Activated naive CD4-positive, alpha-beta T cell treated with anti-CD3 and anti-CD28 coated beads, Interleukin-2, amount 50 U/mL, for 72 hours (primary cell): ENCODE measurements at regions not wholly inside any gene's neighbourhood (a gene's known extent, or its start where the extent isn't known, plus 50 kb on each side); places are given as distances from the start of the nearest gene placed in this dataset.
"Not testable (repeated sequence)": the region's sequence is repeated elsewhere in the genome, so short reads cannot be mapped to it uniquely, and the experiment has no call there.

ENCODE experiments used
- ATAC-seq, 2 donors: fragments of 150-1000 bp; cut with Tn5 transposase; 2 replicates each; pipeline ENCODE4 v1.10.0; 2021; ENCODE audit warnings: mild to moderate bottlenecking in 2 of 2, moderate library complexity in 2 of 2
- DNase-seq, 2 donors: peaks; one replicate each; pipeline ENCODE4 v3.0.0; 2021 to 2022; ENCODE audit warnings: low spot score in 2 of 2
- H3K27ac Mint-ChIP-seq, 2 donors: one replicate each; pipeline ENCODE4 v1.8.0; 2022; ENCODE audit warnings: mild to moderate bottlenecking in 2 of 2, mixed read lengths in 2 of 2
- H3K36me3 Mint-ChIP-seq, 2 donors: one replicate each; pipeline ENCODE4 v1.8.0; 2022; ENCODE audit warnings: mixed read lengths in 2 of 2
- H3K9me3 Mint-ChIP-seq, 2 donors: one replicate each; pipeline ENCODE4 v1.8.0; 2022; ENCODE audit warnings: mixed read lengths in 2 of 2

DNA sequence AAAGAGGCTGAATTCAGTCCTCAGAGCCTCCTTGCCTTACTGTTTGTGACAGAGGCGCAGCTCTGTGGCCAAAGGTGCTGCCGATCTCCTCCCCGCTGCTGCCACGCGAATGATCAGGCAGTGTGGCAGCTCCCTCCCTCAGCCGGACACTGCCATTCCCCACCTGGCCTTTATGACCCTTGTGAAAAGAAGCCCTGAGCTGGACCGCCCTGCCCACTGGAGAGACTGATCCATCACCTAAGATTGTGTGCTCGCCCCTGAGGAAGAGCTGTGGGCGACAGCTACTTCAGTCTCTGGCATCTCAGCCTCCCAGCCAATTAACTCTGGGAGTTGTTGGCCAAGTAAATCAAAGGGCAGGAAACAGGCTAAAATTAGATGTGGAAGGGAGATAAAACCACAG lies 90.9 kb downstream of the CARTPT start:
- Mint-ChIP-seq H3K27ac (no peak overlapping the region), H3K36me3 (no peaks in the 10 kb centered on the region), H3K9me3 (no peaks in the 10 kb centered on the region)
- DNase-seq (no peak), ATAC-seq (no peak)

DNA sequence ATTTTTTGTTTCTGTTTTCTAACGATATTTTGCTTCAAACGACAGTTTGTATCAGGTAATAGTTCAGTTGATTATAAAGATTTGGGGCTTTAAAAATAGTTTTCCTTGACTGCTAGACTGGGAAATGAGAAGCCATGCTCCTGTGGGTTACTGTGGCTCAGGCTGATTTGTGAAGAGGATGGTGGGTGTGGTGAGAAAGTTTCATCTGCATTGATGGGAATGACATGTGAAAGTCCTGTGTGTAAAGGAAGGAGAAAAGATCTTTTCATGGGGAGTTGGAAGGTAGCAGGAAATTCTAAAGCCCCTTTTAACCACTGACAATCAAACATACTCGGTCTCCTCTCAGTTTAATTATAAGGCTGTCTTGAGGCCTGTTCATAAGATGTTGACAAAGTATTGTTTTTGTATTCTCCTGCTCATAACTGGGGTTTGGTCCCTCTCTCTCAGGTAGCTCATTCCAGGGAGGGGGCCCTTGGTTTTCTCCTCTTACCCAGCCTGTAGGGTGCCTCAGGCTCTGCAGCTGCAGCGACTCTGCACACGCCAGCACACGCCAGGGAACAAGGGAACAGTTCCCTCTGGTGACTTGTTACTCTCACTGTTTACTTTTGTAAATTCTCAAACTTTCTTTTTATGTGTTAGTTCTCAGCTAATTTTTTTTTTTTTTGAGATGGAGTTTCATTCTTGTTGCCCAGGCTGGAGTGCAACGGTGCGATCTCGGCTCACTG lies 91.6 kb downstream of the CARTPT start:
- Mint-ChIP-seq H3K27ac (no peak overlapping the region), H3K9me3 (no peaks in the 10 kb centered on the region), H3K36me3 (no peaks in the 10 kb centered on the region)
- ATAC-seq (no peak), DNase-seq (no peak)

DNA sequence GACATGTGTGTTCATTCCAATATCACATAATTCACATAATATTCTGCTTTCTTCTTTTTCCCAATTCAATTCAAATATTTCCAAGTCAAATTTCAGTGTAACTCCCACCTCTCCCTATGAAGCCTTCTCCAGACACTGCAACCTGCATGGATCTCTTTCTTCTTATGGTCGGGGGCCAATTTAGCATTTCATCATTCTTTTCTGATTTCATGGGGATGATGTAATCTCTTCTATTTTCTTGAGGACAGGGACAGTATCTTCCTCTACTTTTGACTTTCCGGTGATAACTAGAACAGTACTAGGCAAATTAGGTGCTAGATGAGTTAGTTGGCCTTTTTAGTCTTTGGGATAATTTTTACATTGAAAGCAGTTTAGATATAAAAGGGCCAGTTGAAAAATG lies 92.7 kb downstream of the CARTPT start:
- H3K27ac Mint-ChIP-seq, result no peak overlapping the region
- DNase-seq (no peak), ATAC-seq (no peak)
- H3K9me3 Mint-ChIP-seq, result no peaks in the 10 kb centered on the region
- H3K36me3 Mint-ChIP-seq, result no peaks in the 10 kb centered on the region

DNA sequence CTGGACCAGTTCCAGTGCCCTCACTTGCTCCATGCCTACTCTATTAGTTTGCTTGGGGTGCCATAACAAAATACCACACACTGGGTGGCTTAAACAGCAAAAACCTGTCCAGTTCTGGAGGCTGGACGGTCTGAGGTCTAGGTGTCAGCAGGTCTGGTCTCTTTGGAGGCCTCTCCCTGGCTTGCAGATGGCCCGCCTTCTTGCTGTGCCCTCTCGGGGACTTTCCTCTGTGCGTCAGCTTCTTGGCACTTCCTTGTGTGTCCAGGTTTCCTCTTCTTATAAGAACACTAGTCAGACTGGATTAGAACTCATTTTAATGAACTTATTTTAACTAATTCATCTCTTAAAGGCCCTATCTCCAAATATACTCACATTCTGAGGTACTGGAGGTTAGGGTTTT lies 97.2 kb downstream of the CARTPT start:
- ATAC-seq, result no peak
- DNase-seq, result no peak
- H3K36me3 Mint-ChIP-seq, result no peaks in the 10 kb centered on the region
- no peak overlapping the region for H3K27ac Mint-ChIP-seq
- H3K9me3 Mint-ChIP-seq, result peaks cover 7% of the 10 kb centered on the region in 2 donors

DNA sequence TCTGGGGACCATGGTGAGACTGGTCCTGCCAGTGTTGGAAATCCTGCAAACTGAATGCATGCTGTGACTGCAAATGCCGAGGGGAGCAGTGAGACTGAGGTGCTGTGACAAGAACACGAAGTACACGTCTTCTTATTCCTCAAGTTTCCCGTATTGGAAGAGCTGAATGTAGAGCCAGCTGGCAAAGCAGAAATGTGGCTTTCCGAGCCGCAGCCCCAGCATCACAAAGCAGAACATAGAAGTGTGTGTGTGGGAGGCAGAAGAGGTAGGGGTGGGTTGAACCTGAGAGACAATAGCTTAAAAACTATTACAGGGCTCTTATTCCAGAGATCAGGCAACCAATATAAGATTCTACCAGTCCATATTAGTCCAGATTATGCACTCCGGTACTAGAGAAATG lies 98.8 kb downstream of the CARTPT start:
- DNase-seq, result no peak
- Mint-ChIP-seq H3K9me3 (peaks cover 13 to 15% of the 10 kb centered on the region in 2 donors), H3K36me3 (no peaks in the 10 kb centered on the region), H3K27ac (no peak overlapping the region)
- ATAC-seq, result no peak

DNA sequence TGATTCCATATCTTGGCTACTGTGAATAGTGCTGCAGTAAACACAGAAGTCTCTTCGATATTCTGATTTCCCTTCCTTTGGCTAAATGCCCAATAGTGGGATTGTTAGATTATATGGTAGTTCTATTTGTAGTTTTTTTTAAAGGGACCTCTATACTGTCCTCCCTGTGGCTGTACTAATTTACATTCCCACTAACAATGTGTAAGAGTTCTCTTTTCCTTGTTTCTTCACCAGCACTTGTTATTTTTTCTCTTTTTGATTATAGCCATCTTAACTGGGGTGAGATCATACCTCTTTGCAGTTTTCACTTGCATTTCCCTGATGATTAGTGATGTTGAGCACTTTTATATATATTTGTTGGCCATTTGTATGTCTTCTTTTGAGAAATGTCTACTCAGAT lies 102.0 kb downstream of the CARTPT start:
- DNase-seq, result no peak
- Mint-ChIP-seq H3K27ac (no peak overlapping the region), H3K9me3 (peaks cover 22 to 25% of the 10 kb centered on the region in 2 donors), H3K36me3 (peaks cover 0 to 3% of the 10 kb centered on the region in 2 donors)
- no peak for ATAC-seq

DNA sequence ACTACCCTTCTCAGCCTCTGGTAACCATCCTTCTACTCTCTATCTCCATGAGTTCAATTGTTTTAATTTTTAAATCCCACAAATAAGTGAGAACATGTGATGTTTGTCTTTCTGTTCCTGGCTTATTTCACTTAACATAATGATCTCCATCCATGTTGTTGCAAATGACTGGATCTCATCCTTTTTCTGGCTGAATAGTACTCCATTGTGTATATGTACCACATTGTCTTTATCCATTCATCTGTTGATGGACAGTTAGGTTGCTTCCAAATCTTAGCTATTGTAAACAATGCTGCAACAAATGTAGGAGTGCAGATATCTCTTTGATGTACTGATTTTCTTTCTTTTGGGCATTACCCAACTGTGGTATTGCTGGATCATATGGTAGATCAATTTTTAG lies 103.0 kb downstream of the CARTPT start:
- DNase-seq, H3K27ac Mint-ChIP-seq, ATAC-seq: not testable (repeated sequence)
- Mint-ChIP-seq H3K36me3 (peaks cover 10 to 13% of the 10 kb centered on the region in 2 donors), H3K9me3 (peaks cover 33 to 36% of the 10 kb centered on the region in 2 donors)

DNA sequence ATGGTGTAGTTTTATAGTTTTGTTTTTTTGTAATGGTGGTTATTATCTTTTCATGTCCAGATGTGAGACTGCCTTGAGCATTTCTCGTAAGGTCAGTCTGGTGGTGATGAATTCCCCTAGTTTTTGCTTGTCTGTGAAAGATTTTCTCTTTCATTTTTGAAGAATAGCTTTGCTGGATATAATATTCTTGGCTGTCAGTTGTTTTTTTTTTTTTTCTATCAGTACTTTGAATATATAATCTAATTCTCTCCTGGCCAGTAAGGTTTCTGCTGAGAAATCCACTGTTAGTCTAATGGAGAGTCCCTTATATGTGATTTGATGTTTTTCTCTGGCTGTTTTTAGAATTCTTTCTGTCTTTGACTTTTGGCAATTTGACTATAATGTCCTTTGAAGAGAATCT lies 106.9 kb downstream of the CARTPT start:
- Mint-ChIP-seq H3K36me3 (peaks cover 15 to 19% of the 10 kb centered on the region in 2 donors), H3K27ac (no peak overlapping the region), H3K9me3 (peaks cover 35 to 36% of the 10 kb centered on the region in 2 donors)
- DNase-seq (no peak), ATAC-seq (no peak)

DNA sequence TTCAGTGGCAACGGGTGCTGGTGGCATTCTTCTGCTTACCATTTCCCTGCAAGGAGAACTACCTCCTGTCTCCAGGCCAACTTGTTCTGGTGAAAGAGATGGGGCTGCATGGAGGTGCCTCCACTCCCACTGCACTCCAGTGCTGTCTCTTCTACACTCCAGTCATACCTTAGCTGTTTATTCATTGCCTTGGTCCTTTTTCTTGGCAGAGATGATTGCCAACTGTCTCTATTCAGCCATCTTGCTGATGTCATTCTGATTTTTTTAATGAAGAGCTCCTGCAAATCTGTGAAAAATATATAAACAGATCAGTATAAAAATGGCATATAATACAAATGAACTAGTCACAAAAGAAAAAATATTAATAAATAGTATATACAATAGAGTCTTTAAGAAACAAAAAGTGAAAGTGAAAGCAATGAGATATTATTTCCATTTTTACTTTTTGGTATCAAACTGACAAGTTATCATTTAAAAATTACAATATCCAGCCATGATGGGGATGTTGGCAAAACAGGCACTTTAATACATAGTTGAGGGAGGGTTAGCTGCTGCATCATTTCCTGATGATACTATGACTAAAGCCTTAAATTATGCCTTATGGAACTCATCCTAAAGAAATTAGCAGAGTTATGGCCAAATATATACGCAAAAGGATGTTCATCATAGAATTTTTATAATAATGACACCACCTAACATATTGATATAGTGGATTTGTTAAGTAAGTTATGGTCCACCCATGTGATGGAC lies 109.4 kb downstream of the CARTPT start:
- peaks cover 22 to 26% of the 10 kb centered on the region in 2 donors for H3K9me3 Mint-ChIP-seq
- no peak for DNase-seq
- H3K36me3 Mint-ChIP-seq, result peaks cover 15 to 19% of the 10 kb centered on the region in 2 donors

DNA sequence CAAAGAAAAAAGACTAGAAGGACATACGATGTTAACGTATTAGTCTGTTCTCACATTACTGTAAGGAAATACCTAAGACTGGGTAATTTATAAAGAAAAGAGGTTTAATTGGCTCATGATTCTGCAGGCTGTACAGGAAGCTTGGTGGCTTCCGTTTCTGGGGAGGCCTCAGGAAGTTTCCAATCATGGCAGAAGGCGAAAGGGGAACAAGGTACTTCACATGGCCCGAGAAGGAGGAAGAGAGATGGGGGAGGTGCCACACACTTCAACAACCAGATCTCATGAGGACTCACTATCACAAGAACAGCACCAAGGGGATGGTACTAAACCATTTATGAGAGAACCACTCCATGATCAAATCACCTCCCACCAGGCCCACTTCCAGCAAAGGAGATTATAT lies 110.1 kb downstream of the CARTPT start:
- peaks cover 15 to 19% of the 10 kb centered on the region in 2 donors for H3K36me3 Mint-ChIP-seq
- ATAC-seq, result no peak
- peaks cover 20 to 22% of the 10 kb centered on the region in 2 donors for H3K9me3 Mint-ChIP-seq
- no peak overlapping the region for H3K27ac Mint-ChIP-seq
- no peak for DNase-seq

More for the DNA sequence above, 109.4 kb downstream of the CARTPT start:
- ATAC-seq, result no peak
- no peak overlapping the region for H3K27ac Mint-ChIP-seq

DNA sequence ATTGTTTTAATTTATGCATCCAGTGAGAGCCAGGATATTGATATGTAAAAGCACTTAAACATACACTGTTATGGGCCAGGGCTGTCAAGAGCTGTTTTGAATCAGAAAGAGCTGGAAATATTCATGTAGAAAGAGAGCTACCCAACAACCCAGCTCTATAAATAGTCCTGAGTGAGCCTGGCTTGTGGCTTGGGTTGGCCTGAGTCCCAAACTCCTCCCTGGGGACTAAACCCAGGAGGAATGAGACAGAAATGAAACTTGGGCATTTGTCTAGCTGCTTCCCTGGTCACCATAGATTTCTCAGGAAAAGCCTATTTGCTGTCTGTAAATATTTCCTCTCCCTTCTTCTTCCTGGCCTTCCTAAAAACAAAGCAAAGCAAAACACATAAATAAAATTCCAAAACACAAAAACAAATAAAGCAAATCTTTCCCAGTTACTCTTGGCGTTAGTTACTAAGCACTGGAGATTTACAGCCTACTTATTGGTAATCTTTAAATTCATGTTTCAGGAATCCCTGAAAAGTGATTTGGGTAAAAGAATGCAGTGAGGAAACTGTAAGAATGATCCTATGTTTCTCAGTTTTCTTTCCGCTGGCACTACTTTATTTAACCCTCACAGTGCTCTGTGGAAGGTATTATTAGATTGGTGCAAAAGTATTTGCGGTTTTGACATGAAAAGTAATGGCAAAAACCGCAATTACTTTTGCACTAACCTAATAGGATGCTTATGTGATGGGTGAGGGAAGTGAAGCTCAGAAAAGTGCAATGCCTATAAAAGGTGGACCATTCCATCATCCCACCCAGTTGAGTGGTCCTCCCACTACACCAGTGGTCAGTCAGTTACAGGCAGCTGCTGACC lies 111.8 kb downstream of the CARTPT start:
- DNase-seq (no peak), ATAC-seq (no peak)
- Mint-ChIP-seq H3K36me3 (peaks cover 15 to 18% of the 10 kb centered on the region in 2 donors), H3K27ac (no peak overlapping the region), H3K9me3 (peaks cover 16 to 17% of the 10 kb centered on the region in 2 donors)

DNA sequence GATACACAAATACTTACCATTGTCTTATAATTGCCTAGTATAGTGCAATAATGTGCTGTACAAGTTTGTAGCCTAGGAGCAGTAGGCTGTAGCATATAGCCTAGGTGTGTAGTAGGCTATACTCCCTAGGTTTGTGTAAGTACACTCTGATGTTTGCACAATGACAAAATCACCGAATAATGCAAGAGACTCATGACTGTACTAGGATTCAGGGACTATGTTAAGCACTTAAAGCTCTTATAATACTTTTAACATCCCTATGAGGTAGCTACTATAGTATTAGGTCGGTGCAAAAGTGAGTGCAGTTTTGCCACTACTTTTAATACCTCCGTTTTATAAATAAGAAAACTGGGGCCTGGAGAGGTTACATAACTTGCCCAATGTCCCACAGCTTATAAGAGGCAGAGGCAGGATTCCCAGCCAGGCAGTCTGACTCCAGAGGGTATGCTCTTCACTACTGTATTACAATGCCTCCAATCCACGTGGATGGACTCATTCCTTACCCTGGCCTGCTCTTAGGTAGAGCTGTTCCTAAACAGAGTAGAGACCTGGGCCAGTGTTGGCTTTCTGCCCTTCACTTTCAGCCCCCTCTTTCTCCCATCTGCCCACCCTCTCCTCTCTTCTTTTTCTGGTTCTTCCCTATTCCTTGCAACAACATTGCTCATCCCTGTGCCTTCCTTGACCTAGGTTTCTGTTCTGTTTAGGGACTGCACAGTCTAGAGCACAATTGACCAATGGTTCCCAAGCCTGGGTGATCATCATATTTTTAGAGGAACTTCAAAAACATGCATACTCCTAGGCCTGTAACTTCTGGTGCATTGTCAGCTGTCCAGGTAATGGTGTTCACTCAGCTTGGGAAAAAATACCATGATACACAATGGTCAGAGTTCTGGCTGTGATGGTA lies 114.0 kb downstream of the CARTPT start:
- Mint-ChIP-seq H3K36me3 (no peaks in the 10 kb centered on the region), H3K9me3 (peaks cover 4 to 5% of the 10 kb centered on the region in 2 donors), H3K27ac (no peak overlapping the region)
- no peak for ATAC-seq
- no peak for DNase-seq

DNA sequence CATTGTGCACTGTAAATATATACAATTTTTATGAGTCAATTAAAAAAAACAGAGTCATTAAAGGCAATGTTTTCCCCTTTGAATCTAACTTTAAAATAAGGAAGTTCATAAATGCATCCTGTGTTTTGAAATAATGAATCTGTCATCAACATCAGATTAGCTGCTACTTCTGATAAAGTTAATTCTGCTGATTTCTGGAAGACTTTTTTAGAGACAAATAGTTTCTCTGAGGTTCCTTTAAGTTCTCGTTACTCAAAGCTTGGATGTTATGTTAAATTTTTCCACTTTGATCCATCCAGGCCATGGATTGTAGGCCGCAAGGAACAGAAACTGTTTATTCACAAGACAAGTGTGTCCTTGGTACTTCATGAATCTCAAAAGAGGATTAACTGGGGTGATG lies 115.5 kb downstream of the CARTPT start:
- no peaks in the 10 kb centered on the region for H3K9me3 Mint-ChIP-seq
- ATAC-seq, result no peak
- H3K36me3 Mint-ChIP-seq, result no peaks in the 10 kb centered on the region
- no peak overlapping the region for H3K27ac Mint-ChIP-seq
- DNase-seq, result no peak

DNA sequence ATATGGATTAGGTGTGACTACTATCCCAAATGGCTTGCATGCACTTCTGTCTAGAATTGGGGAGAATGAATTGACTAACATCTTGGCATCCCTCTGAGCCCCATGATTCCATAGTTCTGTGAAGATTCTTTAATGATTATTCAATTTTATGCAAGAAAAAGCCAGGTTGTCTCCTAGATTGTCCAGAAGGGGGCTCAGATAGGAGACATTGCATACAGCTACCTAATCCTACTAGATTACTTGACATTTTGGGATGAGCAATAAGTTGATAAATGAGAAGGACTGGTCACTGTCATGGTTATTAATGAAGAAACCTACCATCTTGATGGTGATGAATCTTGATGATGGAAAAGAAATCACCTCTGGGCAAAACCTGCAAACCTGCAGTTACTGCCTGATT lies 117.0 kb downstream of the CARTPT start:
- Mint-ChIP-seq H3K9me3 (no peaks in the 10 kb centered on the region), H3K36me3 (no peaks in the 10 kb centered on the region), H3K27ac (no peak overlapping the region)
- ATAC-seq, result no peak
- DNase-seq, result no peak

DNA sequence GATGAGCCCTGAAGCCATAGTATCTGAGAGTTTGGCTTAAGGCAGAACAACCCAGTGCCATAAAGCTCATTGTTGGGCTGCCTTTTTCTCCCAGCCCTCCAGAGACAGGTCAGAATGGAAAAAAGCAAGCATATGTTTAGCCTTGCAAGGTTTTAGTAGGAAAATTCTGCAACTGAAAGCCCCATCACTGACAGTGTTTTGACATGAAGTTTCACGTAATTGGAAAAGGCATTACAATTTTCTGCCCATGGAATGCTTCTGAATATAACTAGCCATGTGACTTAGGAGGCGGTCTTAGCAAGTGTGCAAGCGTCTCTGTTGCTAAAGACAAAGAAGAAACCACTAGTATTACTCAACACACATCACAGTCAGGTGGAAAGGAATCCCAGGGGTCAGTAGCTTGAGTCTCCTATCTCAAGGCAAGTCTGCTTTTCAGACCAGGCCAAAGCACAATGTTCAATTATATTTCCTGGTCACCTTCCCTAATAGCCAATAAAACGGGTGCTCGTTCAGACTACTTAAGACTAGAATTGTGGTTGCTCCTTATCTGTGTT lies 117.6 kb downstream of the CARTPT start:
- Mint-ChIP-seq H3K36me3 (no peaks in the 10 kb centered on the region), H3K9me3 (no peaks in the 10 kb centered on the region), H3K27ac (no peak overlapping the region)
- DNase-seq (no peak), ATAC-seq (no peak)

DNA sequence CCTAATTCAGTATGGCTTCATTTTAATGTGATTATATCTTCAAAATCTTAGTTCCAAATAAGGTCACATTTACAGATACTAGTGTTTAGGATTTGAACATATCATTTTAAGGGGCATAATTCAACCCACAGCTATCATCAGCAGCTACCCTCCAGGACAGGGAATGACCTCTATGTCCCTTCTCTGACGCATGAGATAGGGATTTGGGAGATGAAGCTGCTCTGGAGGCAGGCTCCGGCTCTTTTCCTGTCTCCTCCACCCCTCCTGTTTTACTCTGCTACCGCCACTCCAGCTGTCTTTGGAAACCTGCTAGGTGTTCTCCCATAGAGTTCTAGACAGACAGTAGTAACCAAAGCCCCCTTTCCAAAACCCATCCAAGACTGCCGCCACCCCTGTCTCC lies 119.2 kb downstream of the CARTPT start:
- no peaks in the 10 kb centered on the region for H3K9me3 Mint-ChIP-seq
- DNase-seq (no peak), ATAC-seq (no peak)
- no peaks in the 10 kb centered on the region for H3K36me3 Mint-ChIP-seq
- H3K27ac Mint-ChIP-seq, result no peak overlapping the region
